Rectal smooth muscle tissue (tissue), 1 donor: ENCODE measurements at regions not wholly inside any gene's neighbourhood (a gene's known extent, or its start where the extent isn't known, plus 50 kb on each side); places are given as distances from the start of the nearest gene placed in this dataset.
"Not testable (repeated sequence)": the region's sequence is repeated elsewhere in the genome, so short reads cannot be mapped to it uniquely, and the experiment has no call there.

Experiments used
- H3K27ac ChIP-seq: one replicate; pipeline ENCODE4 v1.7.0; 2013; ENCODE audit warnings: low read depth, low read length, inconsistent platforms
- H3K27me3 ChIP-seq: one replicate; pipeline ENCODE4 v1.7.0; 2013; ENCODE audit warnings: low read length; ENCODE audit not compliant: control insufficient read depth, insufficient read depth
- H3K36me3 ChIP-seq: one replicate; pipeline ENCODE4 v1.7.0; 2013; ENCODE audit warnings: low read length; ENCODE audit not compliant: control insufficient read depth, insufficient read depth
- H3K4me1 ChIP-seq: one replicate; pipeline ENCODE4 v1.7.0; 2013; ENCODE audit warnings: low read length; ENCODE audit not compliant: control insufficient read depth, insufficient read depth
- H3K4me3 ChIP-seq: one replicate; pipeline ENCODE4 v1.7.0; 2013; ENCODE audit warnings: low read length
- H3K9ac ChIP-seq: one replicate; pipeline ENCODE4 v1.7.0; 2013; ENCODE audit warnings: low read length

- Histone ChIP-seq H3K27me3 (no peaks in the 10 kb centered on the region), H3K36me3 (no peaks in the 10 kb centered on the region), H3K4me3 (peak overlapping the region; percentile 69), H3K4me1 (no peaks in the 10 kb centered on the region), H3K27ac (no peak overlapping the region), H3K9ac (peak overlapping the region; percentile 14)
Measured at GRCh38 chr3:107927361-107928083, 163.3 kb downstream of the CD47 start.

- no peak overlapping the region for H3K4me3 ChIP-seq
- no peaks in the 10 kb centered on the region for H3K36me3 ChIP-seq
- H3K27ac ChIP-seq, result no peak overlapping the region
- no peaks in the 10 kb centered on the region for H3K4me1 ChIP-seq
- H3K27me3 ChIP-seq, result no peaks in the 10 kb centered on the region
- H3K9ac ChIP-seq, result no peak overlapping the region
Measured at GRCh38 chr3:107925851-107926250, 165.0 kb downstream of the CD47 start.

DNA sequence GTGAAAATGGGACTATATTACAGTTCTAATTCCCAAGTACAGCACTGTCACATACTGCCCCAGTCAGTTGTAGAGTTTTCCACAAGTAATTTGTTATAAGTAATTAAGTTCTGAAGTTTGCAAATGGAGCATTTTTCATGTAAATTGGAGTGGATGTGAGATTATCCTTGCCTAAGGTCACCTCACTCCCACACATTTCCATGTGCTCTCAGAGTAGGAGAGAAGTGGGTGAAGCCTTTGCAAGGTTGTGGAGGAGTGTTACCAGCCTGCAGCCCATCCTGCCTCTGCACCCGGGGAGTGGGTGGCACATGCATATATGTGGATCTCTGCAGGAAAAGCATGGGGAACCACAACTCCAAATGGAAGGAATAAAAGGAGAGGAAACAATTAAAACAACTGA, 169.8 kb downstream of the CD47 start:
- no peak overlapping the region for H3K27ac ChIP-seq
- H3K9ac ChIP-seq, result no peak overlapping the region
- no peak overlapping the region for H3K4me3 ChIP-seq
- H3K36me3 ChIP-seq, result no peaks in the 10 kb centered on the region
- no peaks in the 10 kb centered on the region for H3K27me3 ChIP-seq
- H3K4me1 ChIP-seq, result no peaks in the 10 kb centered on the region

- H3K4me3 ChIP-seq, result no peak overlapping the region
- H3K36me3 ChIP-seq, result no peaks in the 10 kb centered on the region
- no peaks in the 10 kb centered on the region for H3K4me1 ChIP-seq
- H3K9ac ChIP-seq, result no peak overlapping the region
- H3K27ac ChIP-seq, result no peak overlapping the region
- H3K27me3 ChIP-seq, result no peaks in the 10 kb centered on the region
Measured at GRCh38 chr3:107920538-107920937, 170.3 kb downstream of the CD47 start.

DNA sequence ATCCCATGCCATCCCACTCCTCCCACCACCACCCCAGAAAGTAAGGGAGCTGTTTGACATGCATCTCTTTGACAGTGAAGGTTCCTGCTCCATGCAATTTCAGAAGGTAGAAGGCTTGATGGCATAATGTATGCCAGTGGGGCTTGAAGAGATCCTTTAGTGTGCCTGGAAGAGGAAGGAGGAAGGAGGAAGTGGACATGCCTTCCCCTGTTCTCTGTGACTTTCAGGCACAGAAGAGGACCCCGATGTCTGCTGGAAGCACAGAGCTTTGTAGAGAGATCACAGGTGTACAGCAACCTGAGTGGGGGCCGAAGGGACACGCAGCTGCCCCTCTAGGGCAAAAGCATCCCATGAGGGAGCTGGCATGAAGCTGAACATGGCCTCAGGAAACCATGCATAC, 171.6 kb downstream of the CD47 start:
- Histone ChIP-seq H3K27ac (no peak overlapping the region), H3K4me1 (no peaks in the 10 kb centered on the region), H3K36me3 (no peaks in the 10 kb centered on the region), H3K9ac (no peak overlapping the region), H3K27me3 (no peaks in the 10 kb centered on the region), H3K4me3 (no peak overlapping the region)

GRCh38 chr3:107916171-107916570, 174.7 kb downstream of the CD47 start:
- Histone ChIP-seq H3K27ac (no peak overlapping the region), H3K4me3 (no peak overlapping the region), H3K27me3 (no peaks in the 10 kb centered on the region), H3K36me3 (no peaks in the 10 kb centered on the region), H3K9ac (no peak overlapping the region), H3K4me1 (no peaks in the 10 kb centered on the region)

DNA sequence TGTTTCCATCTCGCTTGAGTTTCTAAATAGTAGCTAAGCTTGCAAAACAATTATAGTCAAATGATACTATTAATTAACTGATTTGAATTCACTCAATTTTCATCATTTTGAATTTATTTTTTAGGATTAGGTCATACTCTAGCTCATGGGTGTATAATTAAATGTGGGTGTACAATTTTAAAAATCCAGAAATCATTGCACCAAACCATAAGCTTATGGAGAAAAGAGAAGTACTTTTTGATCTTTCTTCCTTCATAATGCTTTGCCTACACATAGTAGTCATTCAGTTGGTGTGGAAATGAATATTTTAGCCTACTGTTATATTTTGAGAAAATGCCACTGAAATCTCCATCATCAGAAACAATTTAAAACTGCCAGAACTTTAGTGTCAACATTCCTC, 175.1 kb downstream of the CD47 start:
- no peak overlapping the region for H3K4me3 ChIP-seq
- H3K27me3 ChIP-seq, result no peaks in the 10 kb centered on the region
- H3K36me3 ChIP-seq, result no peaks in the 10 kb centered on the region
- H3K9ac ChIP-seq, result no peak overlapping the region
- H3K4me1 ChIP-seq, result no peaks in the 10 kb centered on the region
- H3K27ac ChIP-seq, result no peak overlapping the region

- Histone ChIP-seq H3K27ac (no peak overlapping the region), H3K36me3 (no peaks in the 10 kb centered on the region), H3K9ac (no peak overlapping the region), H3K4me1 (no peaks in the 10 kb centered on the region), H3K27me3 (no peaks in the 10 kb centered on the region), H3K4me3 (no peak overlapping the region)
Measured at GRCh38 chr3:107913701-107914100, 177.1 kb downstream of the CD47 start.

GRCh38 chr3:107911337-107912000, 179.4 kb downstream of the CD47 start:
- Histone ChIP-seq H3K4me1 (no peaks in the 10 kb centered on the region), H3K36me3 (no peaks in the 10 kb centered on the region), H3K4me3 (no peak overlapping the region), H3K27me3 (no peaks in the 10 kb centered on the region), H3K27ac (no peak overlapping the region), H3K9ac (no peak overlapping the region)

GRCh38 chr3:107910713-107911259, 180.0 kb downstream of the CD47 start:
- Histone ChIP-seq H3K4me3 (no peak overlapping the region), H3K36me3 (no peaks in the 10 kb centered on the region), H3K27ac (no peak overlapping the region), H3K4me1 (no peaks in the 10 kb centered on the region), H3K27me3 (no peaks in the 10 kb centered on the region), H3K9ac (no peak overlapping the region)

DNA sequence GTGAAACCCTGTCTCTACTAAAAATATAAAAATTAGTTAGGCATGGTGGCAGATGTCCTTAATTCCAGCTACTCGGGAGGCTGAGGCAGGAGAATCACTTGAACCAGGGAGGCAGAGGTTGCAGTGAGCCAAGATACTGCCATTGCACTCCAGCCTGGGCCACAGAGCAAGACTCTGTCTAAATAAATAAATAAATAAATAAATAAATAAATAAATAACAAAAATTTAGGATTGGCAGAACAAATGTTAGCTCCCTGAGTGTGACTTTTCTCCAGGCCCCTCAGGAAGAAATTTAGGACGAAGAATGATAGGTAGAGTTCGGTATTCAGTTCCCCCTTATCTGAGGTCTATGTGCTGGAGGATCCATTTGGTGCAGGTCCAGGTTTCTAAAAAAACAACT, 181.2 kb downstream of the CD47 start:
- H3K36me3 ChIP-seq, H3K27ac ChIP-seq, H3K4me3 ChIP-seq, H3K4me1 ChIP-seq, H3K27me3 ChIP-seq, H3K9ac ChIP-seq: not testable (repeated sequence)

GRCh38 chr3:107907996-107908395, 182.8 kb downstream of the CD47 start:
- Histone ChIP-seq H3K27me3 (no peaks in the 10 kb centered on the region), H3K27ac (no peak overlapping the region), H3K4me1 (no peaks in the 10 kb centered on the region)

More at GRCh38 chr3:107907996-107908395, 182.8 kb downstream of the CD47 start:
- H3K9ac ChIP-seq, result no peak overlapping the region
- H3K36me3 ChIP-seq, result no peaks in the 10 kb centered on the region
- no peak overlapping the region for H3K4me3 ChIP-seq
